Ovary (tissue), 3 donors: ENCODE measurements at regions not wholly inside any gene's neighbourhood (a gene's known extent, or its start where the extent isn't known, plus 50 kb on each side); places are given as distances from the start of the nearest gene placed in this dataset.

ENCODE experiments used
- CTCF ChIP-seq, 3 donors: fragments of 450-650 bp in 2 of 3; fragments of 200-600 bp in 1 of 3; IDR thresholded peaks; one replicate each; pipeline versions ENCODE4 v1.5.1 to v1.8.0; 2016 to 2022; ENCODE audit warnings: antibody characterized with exemption in 3 of 3, mild to moderate bottlenecking in 1 of 3
- EP300 ChIP-seq: sonication (generic); formaldehyde crosslinking; IDR thresholded peaks from one replicate; pipeline ENCODE4 v1.6.1; 2017; ENCODE audit warnings: antibody characterized with exemption
- donor health status: DM: no; HTN: no; CAD: no.

- TF ChIP-seq CTCF (IDR thresholded peaks at IDR 0.05) (no peak), EP300 (no peak)
These were observed 101.0 kb downstream of the ADRB2 start for GRCh38 chr5:148927307-148927946.
